Psoas muscle (tissue), 7 donors: ENCODE measurements at regions not wholly inside any gene's neighbourhood (a gene's known extent, or its start where the extent isn't known, plus 50 kb on each side); places are given as distances from the start of the nearest gene placed in this dataset.

Experiments
- ATAC-seq, 4 donors: fragments of 200-7000 bp; cut with Tn5 transposase; one replicate each; pipeline ENCODE4 v1.9.1; 2020; ENCODE audit warnings: moderate library complexity in 3 of 4, mild to moderate bottlenecking in 2 of 4
- DNase-seq, 2 donors: peaks; one replicate each; pipeline ENCODE4 v3.0.0-alpha.2; 2020
- H3K27ac ChIP-seq: fragments of 200-600 bp; one replicate; pipeline ENCODE4 v1.8.0; 2022
- H3K27me3 ChIP-seq, 3 donors: fragments of 200-600 bp in 1 of 3; one replicate each; pipeline versions ENCODE4 v1.6.1 to v1.8.0; 2013 to 2022; ENCODE audit warnings: low read length in 2 of 3, mild to moderate bottlenecking in 2 of 3, moderate library complexity in 1 of 3; ENCODE audit not compliant: insufficient read depth in 3 of 3
- H3K36me3 ChIP-seq, 2 donors: fragments of 200-600 bp in 1 of 2; one replicate each; pipeline versions ENCODE4 v1.6.1 to v1.8.0; 2013 to 2022; ENCODE audit warnings: low read depth in 1 of 2, mild to moderate bottlenecking in 1 of 2, moderate library complexity in 1 of 2; ENCODE audit not compliant: insufficient read depth in 1 of 2
- H3K4me1 ChIP-seq: fragments of 200-600 bp; one replicate; pipeline ENCODE4 v1.8.0; 2022
- H3K4me3 ChIP-seq: fragments of 200-600 bp; one replicate; pipeline ENCODE4 v1.8.0; 2022; ENCODE audit warnings: mild to moderate bottlenecking
- H3K9me3 ChIP-seq: fragments of 200-600 bp; one replicate; pipeline ENCODE4 v1.8.0; 2022
- CTCF ChIP-seq: fragments of 200-600 bp; IDR thresholded peaks from one replicate; pipeline ENCODE4 v1.8.0; 2022; ENCODE audit warnings: antibody characterized with exemption
- WGBS, 3 donors: extraction: QIAGEN DNeasy Blood & Tissue Kit; methylation state at CpG; one replicate each; pipeline versions ENCODE4 v1.1.6 to v1.1.7; 2013; 5-methylcytosine and 5-hydroxymethylcytosine counted together
- intact Hi-C, 2 donors: fragments of 100-400 bp; cut with DNase I; formaldehyde crosslinking; loops; one replicate each; pipeline versions ENCODE4 v1.11.0 to v1.14.2; 2022
- donor health status: healthy with polysubstance abuse.
- donor health status: DM: no; HTN: no; CAD: no; lungs with moderate emphysema.
- donor health status: Bipolar disorder and iron deficiency.
- donor health status: healthy.
- donor health status: DM: yes; HTN: yes; CAD: no.
- donor health status: DM: no; HTN: no; CAD: no.
- donor health status: DM: yes; HTN: yes; CAD: no.

- WGBS, 3 donors: 29 to 41% (median 33%) methylated on average over 4 of the region's 4 CpGs
- H3K27ac ChIP-seq: no peak overlapping the region
- H3K4me1 ChIP-seq: no peaks in the 10 kb centered on the region
- TF ChIP-seq CTCF: no peak
- no peak for DNase-seq
- no peaks in the 10 kb centered on the region for H3K9me3 ChIP-seq
- ATAC-seq: no peak
- H3K36me3 ChIP-seq: no peaks in the 10 kb centered on the region
- intact Hi-C loops: no loop called here
- no peak overlapping the region for H3K4me3 ChIP-seq
- peaks cover 0 to 12% (median 2%) of the 10 kb centered on the region in 3 donors for H3K27me3 ChIP-seq
These were observed 51.3 kb upstream of the LARGE1 start for GRCh38 chr22:33971561-33971961.

- ATAC-seq (no peak), DNase-seq (no peak)
- TF ChIP-seq CTCF: no peak
- Histone ChIP-seq H3K4me3 (no peak overlapping the region), H3K27me3 (peaks cover 0 to 12% (median 2%) of the 10 kb centered on the region in 3 donors), H3K27ac (no peak overlapping the region), H3K36me3 (no peaks in the 10 kb centered on the region), H3K4me1 (no peaks in the 10 kb centered on the region), H3K9me3 (no peaks in the 10 kb centered on the region)
- WGBS, 3 donors: 81 to 86% (median 84%) methylated on average over 3 of the region's 3 CpGs
- intact Hi-C loops: no loop called here
These were observed 55.6 kb upstream of the LARGE1 start for GRCh38 chr22:33975841-33976240.

- H3K27me3 ChIP-seq: no peaks in the 10 kb centered on the region
- ATAC-seq (no peak), DNase-seq (no peak)
- no peak overlapping the region for H3K27ac ChIP-seq
- H3K9me3 ChIP-seq: no peaks in the 10 kb centered on the region
- TF ChIP-seq CTCF: no peak
- no peak overlapping the region for H3K4me3 ChIP-seq
- H3K36me3 ChIP-seq: no peaks in the 10 kb centered on the region
- intact Hi-C loops: no loop called here
- no peaks in the 10 kb centered on the region for H3K4me1 ChIP-seq
These were observed 63.3 kb upstream of the LARGE1 start for GRCh38 chr22:33983558-33983957.

GRCh38 chr22:33984211-33984610 lies 63.9 kb upstream of the LARGE1 start:
- intact Hi-C loops: no loop called here
- TF ChIP-seq CTCF: no peak
- Histone ChIP-seq H3K9me3 (no peaks in the 10 kb centered on the region), H3K4me3 (no peak overlapping the region), H3K36me3 (no peaks in the 10 kb centered on the region), H3K27ac (no peak overlapping the region), H3K4me1 (no peaks in the 10 kb centered on the region), H3K27me3 (no peaks in the 10 kb centered on the region)
- DNase-seq (no peak), ATAC-seq (no peak)
- 54 to 57% (median 56%) methylated on average over 3 of the region's 3 CpGs for WGBS, 3 donors

- no peak for TF ChIP-seq CTCF
- no peak for ATAC-seq
- H3K27me3 ChIP-seq: no peaks in the 10 kb centered on the region
- no peak overlapping the region for H3K4me3 ChIP-seq
- no peaks in the 10 kb centered on the region for H3K4me1 ChIP-seq
- no peak for DNase-seq
- no peak overlapping the region for H3K27ac ChIP-seq
- intact Hi-C loops: no loop called here
- no peaks in the 10 kb centered on the region for H3K9me3 ChIP-seq
- 41 to 53% (median 43%) methylated on average over 8 of the region's 8 CpGs for WGBS, 3 donors
- no peaks in the 10 kb centered on the region for H3K36me3 ChIP-seq
These were observed 64.5 kb upstream of the LARGE1 start for GRCh38 chr22:33984656-33985285.
